ENCODE measurements at regions not wholly inside any gene's neighbourhood (a gene's known extent, or its start where the extent isn't known, plus 50 kb on each side); places are given as distances from the start of the nearest gene placed in this dataset.
"Not testable (repeated sequence)": the region's sequence is repeated elsewhere in the genome, so short reads cannot be mapped to it uniquely, and the experiment has no call there.

- peaks cover 0 to 6% (median 0%) of the 10 kb centered on the region in 4 donors for H3K27me3 ChIP-seq (ENCODE audit: control insufficient read depth in 4 of 4, insufficient read depth in 4 of 4, low read length in 3 of 4)
- H3K4me1 ChIP-seq (ENCODE audit: control insufficient read depth in 4 of 4, insufficient read depth in 4 of 4, low read length in 3 of 4), result no peaks in the 10 kb centered on the region
- WGBS, result 90% methylated on average over 31 of the region's 31 CpGs
- TF ChIP-seq SP1 (IDR thresholded peaks at IDR 0.05), result no peak
- no peak for TF ChIP-seq NR2F2 (IDR thresholded peaks at IDR 0.05)
- TF ChIP-seq JUND (IDR thresholded peaks at IDR 0.05), result no peak
- no peak for TF ChIP-seq CTCF (IDR thresholded peaks at IDR 0.05; ENCODE audit: low read depth, low read length, missing input control)
- TF ChIP-seq ZBTB33 (IDR thresholded peaks at IDR 0.05), result no peak
- no peak for TF ChIP-seq HNF4G (IDR thresholded peaks at IDR 0.05)
- no peak for TF ChIP-seq TAF1 (conservative IDR thresholded peaks at IDR 0.05)
- TF ChIP-seq GABPA (IDR thresholded peaks at IDR 0.05 in 1 of 2, conservative IDR thresholded peaks at IDR 0.05 in 1 of 2), result no peak
- no peak overlapping the region for H3K4me3 ChIP-seq (ENCODE audit: low read depth in 1 of 3, low read length in 3 of 3)
- no peaks in the 10 kb centered on the region for H3K9me3 ChIP-seq (ENCODE audit: control insufficient read depth in 4 of 4, low read length in 3 of 4)
- H3K9ac ChIP-seq (ENCODE audit: low read depth in 1 of 2, low read length in 2 of 2), result no peak overlapping the region
- no peak for DNase-seq (ENCODE audit: low spot score)
- no peaks in the 10 kb centered on the region for H3K36me3 ChIP-seq (ENCODE audit: control insufficient read depth in 4 of 4, insufficient read depth in 3 of 4, low read depth in 1 of 4, low read length in 3 of 4)
- no peak overlapping the region for H3K27ac ChIP-seq (ENCODE audit: low read depth in 1 of 2, low read length in 2 of 2)
Observed at GRCh38 chr4:127469959-127470809, 162.6 kb upstream of the INTU start.

GRCh38 chr4:127478271-127478670 lies 154.5 kb upstream of the INTU start:
- H3K36me3 ChIP-seq (ENCODE audit: control insufficient read depth in 4 of 4, insufficient read depth in 3 of 4, low read depth in 1 of 4, low read length in 3 of 4); H3K9me3 ChIP-seq (ENCODE audit: control insufficient read depth in 4 of 4, low read length in 3 of 4); H3K4me3 ChIP-seq (ENCODE audit: low read depth in 1 of 3, low read length in 3 of 3); H3K27me3 ChIP-seq (ENCODE audit: control insufficient read depth in 4 of 4, insufficient read depth in 4 of 4, low read length in 3 of 4); H3K4me1 ChIP-seq (ENCODE audit: control insufficient read depth in 4 of 4, insufficient read depth in 4 of 4, low read length in 3 of 4); H3K27ac ChIP-seq (ENCODE audit: low read depth in 1 of 2, low read length in 2 of 2); H3K9ac ChIP-seq (ENCODE audit: low read depth in 1 of 2, low read length in 2 of 2); DNase-seq (ENCODE audit: low spot score): not testable (repeated sequence)
- WGBS, result 92% methylated on average over 3 of the region's 3 CpGs

- no peak for DNase-seq (ENCODE audit: low spot score)
- TF ChIP-seq RAD21 (IDR thresholded peaks at IDR 0.05) (peak; percentile 69 to 71), CTCF (IDR thresholded peaks at IDR 0.05; ENCODE audit: low read depth, low read length, missing input control) (peak; percentile 26), HNF4A (conservative IDR thresholded peaks at IDR 0.05) (no peak)
- H3K27me3 ChIP-seq (ENCODE audit: control insufficient read depth in 4 of 4, insufficient read depth in 4 of 4, low read length in 3 of 4), result peaks cover 0 to 3% (median 0%) of the 10 kb centered on the region in 4 donors
- no peaks in the 10 kb centered on the region for H3K9me3 ChIP-seq (ENCODE audit: control insufficient read depth in 4 of 4, low read length in 3 of 4)
- no peak overlapping the region for H3K9ac ChIP-seq (ENCODE audit: low read depth in 1 of 2, low read length in 2 of 2)
- no peak overlapping the region for H3K4me3 ChIP-seq (ENCODE audit: low read depth in 1 of 3, low read length in 3 of 3)
- no peak overlapping the region for H3K27ac ChIP-seq (ENCODE audit: low read depth in 1 of 2, low read length in 2 of 2)
- no peaks in the 10 kb centered on the region for H3K36me3 ChIP-seq (ENCODE audit: control insufficient read depth in 4 of 4, insufficient read depth in 3 of 4, low read depth in 1 of 4, low read length in 3 of 4)
- no peaks in the 10 kb centered on the region for H3K4me1 ChIP-seq (ENCODE audit: control insufficient read depth in 4 of 4, insufficient read depth in 4 of 4, low read length in 3 of 4)
Observed at GRCh38 chr4:127479031-127479622, 153.6 kb upstream of the INTU start.
